ENCODE measurements at regions not wholly inside any gene's neighbourhood (a gene's known extent, or its start where the extent isn't known, plus 50 kb on each side); places are given as distances from the start of the nearest gene placed in this dataset.

DNA sequence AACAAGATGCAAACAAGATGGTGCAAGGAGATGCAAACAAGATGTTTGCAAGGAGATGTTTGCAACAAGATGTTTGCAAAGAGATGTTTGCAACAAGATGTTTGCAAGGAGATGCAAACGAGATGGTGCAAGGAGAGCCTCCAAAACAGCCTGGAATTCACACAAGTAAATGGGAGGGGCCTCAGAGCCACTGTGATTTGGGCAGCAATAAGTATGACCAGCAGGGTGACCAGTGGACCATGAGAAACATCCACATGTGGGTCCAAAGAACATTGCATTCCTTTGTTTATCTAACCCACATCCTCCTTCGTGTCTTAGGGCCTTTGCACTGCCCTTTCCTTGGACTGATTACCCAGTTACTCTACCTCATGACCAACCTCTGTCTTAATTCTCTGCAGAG, 162.9 kb downstream of the PLPP3 start:
- no peak overlapping the region for H3K4me3 ChIP-seq (ENCODE audit: low read depth, poor library complexity, severe bottlenecking)
- intact Hi-C loops (cut with DNase I; ENCODE audit: low total_unique reads) = no loop called here
- TF ChIP-seq, protein P1, sequence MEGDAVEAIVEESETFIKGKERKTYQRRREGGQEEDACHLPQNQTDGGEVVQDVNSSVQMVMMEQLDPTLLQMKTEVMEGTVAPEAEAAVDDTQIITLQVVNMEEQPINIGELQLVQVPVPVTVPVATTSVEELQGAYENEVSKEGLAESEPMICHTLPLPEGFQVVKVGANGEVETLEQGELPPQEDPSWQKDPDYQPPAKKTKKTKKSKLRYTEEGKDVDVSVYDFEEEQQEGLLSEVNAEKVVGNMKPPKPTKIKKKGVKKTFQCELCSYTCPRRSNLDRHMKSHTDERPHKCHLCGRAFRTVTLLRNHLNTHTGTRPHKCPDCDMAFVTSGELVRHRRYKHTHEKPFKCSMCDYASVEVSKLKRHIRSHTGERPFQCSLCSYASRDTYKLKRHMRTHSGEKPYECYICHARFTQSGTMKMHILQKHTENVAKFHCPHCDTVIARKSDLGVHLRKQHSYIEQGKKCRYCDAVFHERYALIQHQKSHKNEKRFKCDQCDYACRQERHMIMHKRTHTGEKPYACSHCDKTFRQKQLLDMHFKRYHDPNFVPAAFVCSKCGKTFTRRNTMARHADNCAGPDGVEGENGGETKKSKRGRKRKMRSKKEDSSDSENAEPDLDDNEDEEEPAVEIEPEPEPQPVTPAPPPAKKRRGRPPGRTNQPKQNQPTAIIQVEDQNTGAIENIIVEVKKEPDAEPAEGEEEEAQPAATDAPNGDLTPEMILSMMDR (IDR thresholded peaks at IDR 0.05) = no peak
- TF ChIP-seq POLR2A (IDR thresholded peaks at IDR 0.05) = no peak
- WGBS, 2 donors = 67 to 75% methylated on average over 2 of the region's 2 CpGs
- no peak for DNase-seq (ENCODE audit: low spot score in 2 of 2)

DNA sequence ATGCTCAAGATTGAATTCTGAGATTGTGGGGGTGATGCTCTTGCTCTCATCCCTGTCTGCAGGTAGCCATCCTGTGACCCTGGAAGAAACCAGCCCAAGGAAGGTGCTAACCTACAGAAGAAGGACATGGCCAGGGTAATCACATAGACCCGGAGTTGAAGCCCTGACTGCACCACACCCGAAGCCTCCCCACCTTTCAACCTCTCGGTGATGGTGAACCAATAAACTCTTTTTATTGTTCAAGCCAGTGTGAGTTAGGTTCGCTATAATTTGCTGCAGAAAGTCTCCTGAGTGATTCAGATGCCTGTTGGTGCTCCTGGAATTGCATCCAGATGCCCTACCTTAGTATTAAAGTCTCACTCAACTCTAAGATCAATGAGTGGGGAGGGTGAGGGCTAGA, 163.6 kb downstream of the PLPP3 start:
- TF ChIP-seq POLR2A (IDR thresholded peaks at IDR 0.05) = no peak
- TF ChIP-seq, protein P1 (IDR thresholded peaks at IDR 0.05) = no peak
- no peak overlapping the region for H3K4me3 ChIP-seq (ENCODE audit: low read depth, poor library complexity, severe bottlenecking)
- DNase-seq (ENCODE audit: low spot score in 2 of 2) = no peak
- intact Hi-C loops (cut with DNase I; ENCODE audit: low total_unique reads) = no loop called here
- 79 to 84% methylated on average over 4 of the region's 4 CpGs for WGBS, 2 donors

DNA sequence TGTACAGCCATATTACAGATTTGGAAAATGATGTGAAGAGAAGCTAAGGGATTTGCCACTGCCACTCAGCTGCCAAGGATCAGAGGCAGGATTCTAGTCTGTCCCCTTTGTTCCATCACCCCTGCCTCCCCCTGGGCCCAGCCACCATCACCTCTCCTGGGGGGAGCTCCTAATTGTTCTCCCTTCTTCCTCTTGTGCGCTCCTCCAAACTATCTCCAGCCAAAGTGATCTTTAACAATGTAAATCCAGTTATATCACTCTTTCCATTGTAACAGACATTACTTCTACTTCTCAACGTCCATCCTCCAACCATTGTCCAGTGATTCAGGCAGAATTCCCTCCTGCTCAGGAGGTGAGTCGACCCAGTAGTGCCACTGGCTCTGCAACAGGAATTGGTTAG, 164.1 kb downstream of the PLPP3 start:
- intact Hi-C loops (cut with DNase I; ENCODE audit: low total_unique reads) = no loop called here
- no peak overlapping the region for H3K4me3 ChIP-seq (ENCODE audit: low read depth, poor library complexity, severe bottlenecking)
- WGBS, 2 donors = 76 to 84% methylated on average over 3 of the region's 3 CpGs
- TF ChIP-seq, protein P1 (IDR thresholded peaks at IDR 0.05) = no peak
- no peak for TF ChIP-seq POLR2A (IDR thresholded peaks at IDR 0.05)
- no peak for DNase-seq (ENCODE audit: low spot score in 2 of 2)

DNA sequence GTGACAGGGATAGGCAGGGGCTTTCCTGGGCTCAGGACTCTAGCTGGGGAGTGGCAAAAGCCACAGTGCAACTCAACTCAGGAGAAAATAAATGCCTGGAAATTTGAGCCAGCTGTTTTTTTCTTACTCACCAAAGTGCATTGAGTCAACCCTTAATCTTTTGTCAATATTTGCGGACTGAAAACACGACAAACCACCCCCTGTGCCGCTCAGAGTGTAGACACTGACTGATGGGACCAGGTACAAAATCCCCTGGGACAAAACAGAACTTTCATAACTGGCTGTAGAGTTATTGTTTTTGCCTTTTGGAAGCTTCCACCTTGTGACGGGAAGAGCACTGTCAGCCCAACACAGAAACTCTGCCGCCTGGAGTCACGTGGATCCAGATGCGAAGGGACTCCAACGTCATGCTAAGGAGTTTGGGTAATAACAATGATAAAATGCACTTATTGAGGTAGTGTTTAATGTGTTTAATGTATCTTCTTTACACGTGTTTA, 164.6 kb downstream of the PLPP3 start:
- TF ChIP-seq, protein P1 (IDR thresholded peaks at IDR 0.05) = no peak
- no peak for TF ChIP-seq POLR2A (IDR thresholded peaks at IDR 0.05)
- H3K4me3 ChIP-seq (ENCODE audit: low read depth, poor library complexity, severe bottlenecking) = no peak overlapping the region
- no peak for DNase-seq (ENCODE audit: low spot score in 2 of 2)
- intact Hi-C loops (cut with DNase I; ENCODE audit: low total_unique reads) = no loop called here
- WGBS, 2 donors = 80% methylated on average over 9 of the region's 9 CpGs

DNA sequence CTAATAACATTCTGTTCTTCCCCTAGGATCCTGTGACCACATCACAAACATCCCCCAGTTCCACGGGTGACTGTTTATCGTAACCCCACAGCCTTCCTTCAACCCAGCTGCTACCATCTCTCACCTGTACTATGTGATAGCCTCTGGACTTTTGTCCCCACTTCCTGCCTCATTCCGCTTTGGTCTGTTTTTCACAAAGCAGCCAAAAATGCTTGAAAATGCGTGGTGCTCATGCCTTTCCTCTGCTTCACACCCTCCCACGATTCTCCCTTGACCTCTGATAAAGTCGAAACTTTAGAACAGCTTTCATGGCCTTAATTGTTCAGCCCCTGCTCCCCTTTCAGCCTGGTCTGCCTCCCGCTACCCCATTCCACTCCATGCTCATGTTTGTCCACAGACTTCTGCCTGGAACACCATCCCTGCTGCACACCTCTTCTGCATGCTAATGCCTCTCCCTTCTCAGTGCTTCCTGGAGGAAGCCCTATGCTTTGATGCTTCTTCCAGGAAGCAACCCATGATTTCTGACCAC, 165.6 kb downstream of the PLPP3 start:
- intact Hi-C loops (cut with DNase I; ENCODE audit: low total_unique reads) = no loop called here
- no peak for DNase-seq (ENCODE audit: low spot score in 2 of 2)
- TF ChIP-seq, protein P1 (IDR thresholded peaks at IDR 0.05) = no peak
- TF ChIP-seq POLR2A (IDR thresholded peaks at IDR 0.05) = no peak
- H3K4me3 ChIP-seq (ENCODE audit: low read depth, poor library complexity, severe bottlenecking) = no peak overlapping the region
- WGBS, 2 donors = 80 to 87% methylated on average over 7 of the region's 7 CpGs

Data from lower leg skin (tissue), 4 donors.